ENCODE measurements at regions not wholly inside any gene's neighbourhood (a gene's known extent, or its start where the extent isn't known, plus 50 kb on each side); places are given as distances from the start of the nearest gene placed in this dataset.

DNA sequence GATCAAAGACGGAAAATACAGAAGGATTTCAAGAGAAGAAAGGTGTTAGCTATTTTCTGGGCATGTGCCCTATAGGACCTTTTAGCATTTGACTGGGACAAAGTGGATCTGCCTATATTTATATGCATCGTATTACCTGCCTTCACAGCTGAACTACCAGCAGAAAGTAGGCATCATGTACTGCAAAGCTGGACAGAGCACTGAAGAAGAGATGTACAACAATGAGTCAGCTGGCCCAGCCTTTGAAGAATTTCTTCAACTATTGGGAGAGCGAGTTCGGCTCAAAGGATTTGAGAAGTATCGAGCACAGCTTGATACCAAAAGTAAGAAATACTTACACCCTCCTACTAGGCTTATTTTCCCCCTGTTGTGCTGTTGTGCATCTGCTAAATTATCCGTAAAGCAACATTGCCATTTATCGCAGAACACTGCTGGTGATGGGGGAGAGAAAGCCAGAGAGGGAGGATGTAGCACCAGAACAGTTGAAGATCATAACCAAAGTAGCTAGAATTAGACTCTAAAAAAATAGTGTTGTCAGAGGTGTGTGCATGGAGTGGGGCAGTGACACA lies 282.0 kb upstream of the RGS6 start:
- POLR2A ChIA-PET (ENCODE audit: partially characterized antibody): no interaction called here
- H3K27me3 ChIP-seq (ENCODE audit: insufficient read depth, low read length): no peaks in the 10 kb centered on the region
- peak overlapping the region in 1 of 7 donors; percentile 15 for H3K27ac Mint-ChIP-seq
- intact Hi-C loops (cut with micrococcal nuclease): no loop called here
- peaks cover 0 to 14% of the 10 kb centered on the region in 2 donors for H3K9me3 ChIP-seq (ENCODE audit: control insufficient read depth in 1 of 2, low read length in 2 of 2)
- no peaks in the 10 kb centered on the region for H3K36me3 ChIP-seq (ENCODE audit: insufficient read depth, low read length)
- H3K4me1 Mint-ChIP-seq: no peaks in the 10 kb centered on the region
- H3K27ac ChIP-seq (ENCODE audit: low read depth, low read length): no peak overlapping the region
- no peak overlapping the region for H3K4me3 Mint-ChIP-seq
- peaks cover 63 to 68% of the 10 kb centered on the region in 2 donors for H3K36me3 Mint-ChIP-seq
- CTCF ChIA-PET (ENCODE audit: partially characterized antibody): no interaction called here
- H3K4me3 ChIP-seq (ENCODE audit: low read length in 2 of 2): no peak overlapping the region
- H3K27me3 Mint-ChIP-seq: no peaks in the 10 kb centered on the region
- peaks cover 3 to 33% (median 19%) of the 10 kb centered on the region in 8 donors for H3K9me3 Mint-ChIP-seq
- H3K4me1 ChIP-seq (ENCODE audit: insufficient read depth, low read length): no peaks in the 10 kb centered on the region
- DNase-seq: no peak

DNA sequence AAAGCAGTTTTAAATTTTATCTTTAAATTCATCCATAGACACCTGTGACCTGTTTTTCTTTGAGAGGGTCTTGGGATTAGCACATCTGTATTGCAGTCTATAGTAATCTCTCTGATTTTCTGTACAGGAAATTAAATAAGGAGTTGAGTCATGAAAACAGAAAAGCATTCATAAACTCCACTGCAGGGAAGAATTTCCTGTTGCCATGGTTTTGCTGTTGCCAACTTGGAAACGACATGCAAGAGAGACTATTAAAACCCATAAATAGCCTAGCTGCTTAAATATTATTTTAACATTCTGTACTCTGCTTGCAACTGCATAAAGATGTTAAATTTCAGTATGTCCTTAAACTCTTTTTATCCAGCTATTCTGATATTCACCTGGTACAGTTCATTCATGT lies 281.0 kb upstream of the RGS6 start:
- Histone ChIP-seq H3K9me3 (ENCODE audit: control insufficient read depth in 1 of 2, low read length in 2 of 2) (peaks cover 0 to 14% of the 10 kb centered on the region in 2 donors), H3K4me1 (ENCODE audit: insufficient read depth, low read length) (no peaks in the 10 kb centered on the region), H3K27ac (ENCODE audit: low read depth, low read length) (no peak overlapping the region), H3K27me3 (ENCODE audit: insufficient read depth, low read length) (no peaks in the 10 kb centered on the region), H3K36me3 (ENCODE audit: insufficient read depth, low read length) (no peaks in the 10 kb centered on the region), H3K4me3 (ENCODE audit: low read length in 2 of 2) (no peak overlapping the region)
- POLR2A ChIA-PET (ENCODE audit: partially characterized antibody): no interaction called here
- Mint-ChIP-seq H3K4me3 (peak overlapping the region in 1 of 8 donors; percentile 6), H3K9me3 (peaks cover 3 to 33% (median 19%) of the 10 kb centered on the region in 8 donors), H3K36me3 (peaks cover 68 to 76% of the 10 kb centered on the region in 2 donors), H3K27ac (no peak overlapping the region), H3K27me3 (no peaks in the 10 kb centered on the region), H3K4me1 (no peaks in the 10 kb centered on the region)
- no peak for DNase-seq
- CTCF ChIA-PET (ENCODE audit: partially characterized antibody): no interaction called here
- intact Hi-C loops (cut with micrococcal nuclease): no loop called here

DNA sequence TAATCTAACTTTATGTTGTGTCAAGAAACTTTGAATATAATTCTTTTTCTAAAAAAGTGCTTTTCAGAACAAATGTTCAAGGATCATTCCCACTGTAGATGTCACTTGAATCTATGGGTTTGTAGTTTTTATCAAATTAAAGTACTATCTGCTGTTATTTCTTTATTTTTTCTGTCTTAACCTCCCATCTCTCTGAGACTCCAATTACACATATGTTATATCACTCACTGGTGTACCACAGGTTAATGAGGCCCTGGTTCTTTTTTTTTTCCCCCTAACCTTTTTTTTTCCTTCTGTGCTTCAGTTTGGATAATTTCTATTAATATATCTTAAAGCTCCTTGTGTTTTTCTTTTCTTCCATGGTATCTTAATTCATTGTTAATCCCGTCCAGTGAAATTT lies 279.9 kb upstream of the RGS6 start:
- no peak overlapping the region for H3K4me3 ChIP-seq (ENCODE audit: low read length in 2 of 2)
- no peaks in the 10 kb centered on the region for H3K27me3 Mint-ChIP-seq
- H3K4me1 Mint-ChIP-seq: no peaks in the 10 kb centered on the region
- CTCF ChIA-PET (ENCODE audit: partially characterized antibody): interaction anchor here (0.9 kb wide), 1 partner anchor 37 kb away, joined by 3 read pairs; no protein-coding TSS in a partner anchor
- H3K36me3 ChIP-seq (ENCODE audit: insufficient read depth, low read length): no peaks in the 10 kb centered on the region
- intact Hi-C loops (cut with micrococcal nuclease): no loop called here
- H3K36me3 Mint-ChIP-seq: peaks cover 61 to 70% of the 10 kb centered on the region in 2 donors
- H3K4me1 ChIP-seq (ENCODE audit: insufficient read depth, low read length): no peaks in the 10 kb centered on the region
- no peaks in the 10 kb centered on the region for H3K27me3 ChIP-seq (ENCODE audit: insufficient read depth, low read length)
- H3K27ac Mint-ChIP-seq: no peak overlapping the region
- POLR2A ChIA-PET (ENCODE audit: partially characterized antibody): no interaction called here
- peaks cover 0 to 14% of the 10 kb centered on the region in 2 donors for H3K9me3 ChIP-seq (ENCODE audit: control insufficient read depth in 1 of 2, low read length in 2 of 2)
- H3K27ac ChIP-seq (ENCODE audit: low read depth, low read length): no peak overlapping the region
- H3K9me3 Mint-ChIP-seq: peaks cover 3 to 33% (median 19%) of the 10 kb centered on the region in 8 donors
- H3K4me3 Mint-ChIP-seq: no peak overlapping the region
- DNase-seq: no peak

DNA sequence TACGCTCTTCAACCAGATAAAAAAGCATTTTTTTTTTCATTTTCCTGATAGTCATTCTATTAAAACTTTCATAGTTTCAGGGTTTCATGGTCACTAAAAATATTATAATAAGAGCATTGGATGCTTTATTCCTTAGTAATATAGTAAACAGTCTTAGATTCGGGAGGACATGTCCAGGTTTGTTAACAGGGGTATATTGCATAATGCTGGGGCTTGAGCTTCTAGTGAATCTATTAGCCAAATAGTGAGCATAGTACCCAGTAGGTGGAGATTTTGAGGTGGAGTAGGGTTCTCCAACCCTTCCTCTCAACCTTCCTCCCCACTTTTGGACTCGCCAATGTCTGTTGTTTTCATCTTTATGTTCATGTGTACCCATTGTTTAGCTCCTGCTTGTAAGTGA lies 277.4 kb upstream of the RGS6 start:
- H3K36me3 ChIP-seq (ENCODE audit: insufficient read depth, low read length): no peaks in the 10 kb centered on the region
- H3K27ac ChIP-seq (ENCODE audit: low read depth, low read length): no peak overlapping the region
- H3K27me3 ChIP-seq (ENCODE audit: insufficient read depth, low read length): no peaks in the 10 kb centered on the region
- H3K4me3 ChIP-seq (ENCODE audit: low read length in 2 of 2): no peak overlapping the region
- H3K36me3 Mint-ChIP-seq: peaks cover 64 to 73% of the 10 kb centered on the region in 2 donors
- H3K27me3 Mint-ChIP-seq: no peaks in the 10 kb centered on the region
- POLR2A ChIA-PET (ENCODE audit: partially characterized antibody): no interaction called here
- no peak for DNase-seq
- no peaks in the 10 kb centered on the region for H3K4me1 ChIP-seq (ENCODE audit: insufficient read depth, low read length)
- CTCF ChIA-PET (ENCODE audit: partially characterized antibody): no interaction called here
- H3K9me3 ChIP-seq (ENCODE audit: control insufficient read depth in 1 of 2, low read length in 2 of 2): peaks cover 0 to 14% of the 10 kb centered on the region in 2 donors
- H3K9me3 Mint-ChIP-seq: peaks cover 3 to 33% (median 19%) of the 10 kb centered on the region in 8 donors
- intact Hi-C loops (cut with micrococcal nuclease): no loop called here
- H3K27ac Mint-ChIP-seq: no peak overlapping the region
- no peak overlapping the region for H3K4me3 Mint-ChIP-seq
- peaks cover 8 to 14% (median 10%) of the 10 kb centered on the region in 4 donors for H3K4me1 Mint-ChIP-seq

DNA sequence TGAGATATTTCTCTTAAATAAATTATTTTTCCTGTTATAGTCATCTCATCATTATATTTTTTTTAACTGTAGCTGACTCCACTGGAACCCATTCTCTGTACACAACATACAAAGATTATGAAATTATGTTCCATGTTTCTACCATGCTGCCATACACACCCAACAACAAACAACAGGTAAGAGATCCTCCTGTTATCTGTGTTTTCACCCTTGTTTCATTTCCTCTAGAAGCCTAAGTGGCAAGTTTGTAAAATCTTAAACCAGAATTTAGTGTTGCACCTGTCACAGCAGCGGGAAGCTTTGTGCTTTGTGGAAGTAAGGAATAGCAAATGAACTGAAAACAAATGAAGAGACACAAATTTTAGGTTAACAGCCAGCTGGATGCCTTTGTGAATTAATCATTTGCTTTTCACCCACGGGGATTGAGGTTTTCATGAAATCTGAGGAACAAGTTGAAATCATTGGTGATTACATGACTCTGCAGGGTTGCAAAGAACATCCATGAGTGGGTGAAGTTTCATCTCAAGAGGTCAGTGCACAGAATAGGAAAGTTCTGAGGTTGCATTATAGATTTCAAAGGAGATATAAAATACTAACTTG lies 273.9 kb upstream of the RGS6 start:
- Mint-ChIP-seq H3K9me3 (peaks cover 0 to 3% (median 0%) of the 10 kb centered on the region in 8 donors), H3K4me3 (peak overlapping the region in 1 of 8 donors; percentile 4), H3K36me3 (peaks cover 52 to 59% of the 10 kb centered on the region in 2 donors), H3K4me1 (peaks cover 8 to 14% (median 10%) of the 10 kb centered on the region in 4 donors), H3K27me3 (no peaks in the 10 kb centered on the region), H3K27ac (peak overlapping the region in 3 of 7 donors; percentile 12 to 55 (median 54))
- DNase-seq: no peak
- Histone ChIP-seq H3K27ac (ENCODE audit: low read depth, low read length) (no peak overlapping the region), H3K4me3 (ENCODE audit: low read length in 2 of 2) (no peak overlapping the region), H3K27me3 (ENCODE audit: insufficient read depth, low read length) (no peaks in the 10 kb centered on the region), H3K4me1 (ENCODE audit: insufficient read depth, low read length) (no peaks in the 10 kb centered on the region), H3K36me3 (ENCODE audit: insufficient read depth, low read length) (no peaks in the 10 kb centered on the region), H3K9me3 (ENCODE audit: control insufficient read depth in 1 of 2, low read length in 2 of 2) (no peaks in the 10 kb centered on the region)
- ChIA-PET POLR2A (ENCODE audit: partially characterized antibody) (no interaction called here), CTCF (ENCODE audit: partially characterized antibody) (no interaction called here)
- intact Hi-C loops (cut with micrococcal nuclease): no loop called here

DNA sequence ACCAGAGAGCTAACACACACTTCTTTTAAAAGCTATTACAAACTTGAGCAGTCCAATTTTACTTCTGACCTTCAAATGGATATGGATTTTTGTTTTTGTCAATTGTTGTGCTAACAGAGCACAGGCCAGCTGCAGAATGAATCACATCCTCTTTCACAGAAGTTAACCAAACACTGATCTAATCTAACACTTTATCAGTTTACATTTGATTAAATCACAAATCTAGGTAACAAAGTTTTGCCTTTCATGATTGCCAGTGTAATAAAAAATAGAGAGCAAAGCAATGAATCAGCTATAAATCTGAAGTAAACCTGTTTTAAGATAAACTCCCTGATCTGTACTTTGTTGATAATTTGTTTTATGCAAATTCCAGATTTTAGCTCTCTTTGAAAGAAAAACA lies 273.1 kb upstream of the RGS6 start:
- Mint-ChIP-seq H3K27me3 (no peaks in the 10 kb centered on the region), H3K9me3 (peaks cover 0 to 2% (median 0%) of the 10 kb centered on the region in 8 donors), H3K36me3 (peaks cover 51 to 57% of the 10 kb centered on the region in 2 donors), H3K4me3 (peak overlapping the region in 1 of 8 donors; percentile 14), H3K27ac (peak overlapping the region in 2 of 7 donors; percentile 31 to 59), H3K4me1 (peaks cover 8 to 14% (median 10%) of the 10 kb centered on the region in 4 donors)
- H3K27me3 ChIP-seq (ENCODE audit: insufficient read depth, low read length): no peaks in the 10 kb centered on the region
- no peak overlapping the region for H3K27ac ChIP-seq (ENCODE audit: low read depth, low read length)
- ChIA-PET POLR2A (ENCODE audit: partially characterized antibody) (no interaction called here), CTCF (ENCODE audit: partially characterized antibody) (no interaction called here)
- no peaks in the 10 kb centered on the region for H3K4me1 ChIP-seq (ENCODE audit: insufficient read depth, low read length)
- H3K4me3 ChIP-seq (ENCODE audit: low read length in 2 of 2): no peak overlapping the region
- no peaks in the 10 kb centered on the region for H3K36me3 ChIP-seq (ENCODE audit: insufficient read depth, low read length)
- no peaks in the 10 kb centered on the region for H3K9me3 ChIP-seq (ENCODE audit: control insufficient read depth in 1 of 2, low read length in 2 of 2)
- intact Hi-C loops (cut with micrococcal nuclease): no loop called here
- no peak for DNase-seq

DNA sequence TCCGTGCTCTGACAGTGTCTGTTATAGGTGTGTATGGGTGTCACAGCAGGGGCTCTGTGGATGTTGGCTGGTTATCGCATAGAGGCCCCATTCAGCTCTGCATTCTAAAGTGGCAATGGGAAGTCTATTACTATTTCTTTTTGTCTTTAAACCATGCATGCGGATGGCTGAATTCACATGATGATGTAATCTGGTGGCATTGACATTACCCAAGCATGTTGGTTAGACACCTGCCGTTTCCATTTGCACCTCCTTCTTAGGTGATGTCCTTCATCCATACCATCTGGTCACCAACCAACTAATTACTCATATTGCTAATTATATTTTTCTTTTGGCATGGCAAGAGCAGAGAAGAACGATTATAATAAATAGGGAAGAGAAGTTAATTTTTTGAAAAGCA lies 270.8 kb upstream of the RGS6 start:
- Mint-ChIP-seq H3K4me1 (peaks cover 8 to 14% (median 10%) of the 10 kb centered on the region in 4 donors), H3K4me3 (no peak overlapping the region), H3K27ac (no peak overlapping the region), H3K9me3 (no peaks in the 10 kb centered on the region), H3K27me3 (no peaks in the 10 kb centered on the region), H3K36me3 (peaks cover 43% of the 10 kb centered on the region in 2 donors)
- intact Hi-C loops (cut with micrococcal nuclease): no loop called here
- Histone ChIP-seq H3K27me3 (ENCODE audit: insufficient read depth, low read length) (no peaks in the 10 kb centered on the region), H3K4me3 (ENCODE audit: low read length in 2 of 2) (no peak overlapping the region), H3K27ac (ENCODE audit: low read depth, low read length) (no peak overlapping the region), H3K36me3 (ENCODE audit: insufficient read depth, low read length) (no peaks in the 10 kb centered on the region), H3K9me3 (ENCODE audit: control insufficient read depth in 1 of 2, low read length in 2 of 2) (no peaks in the 10 kb centered on the region), H3K4me1 (ENCODE audit: insufficient read depth, low read length) (no peaks in the 10 kb centered on the region)
- CTCF ChIA-PET (ENCODE audit: partially characterized antibody): no interaction called here
- no peak for DNase-seq
- POLR2A ChIA-PET (ENCODE audit: partially characterized antibody): no interaction called here

All from CD4-positive, alpha-beta memory T cell (primary cell).